ENCODE measurements at regions not wholly inside any gene's neighbourhood (a gene's known extent, or its start where the extent isn't known, plus 50 kb on each side); places are given as distances from the start of the nearest gene placed in this dataset.

DNA sequence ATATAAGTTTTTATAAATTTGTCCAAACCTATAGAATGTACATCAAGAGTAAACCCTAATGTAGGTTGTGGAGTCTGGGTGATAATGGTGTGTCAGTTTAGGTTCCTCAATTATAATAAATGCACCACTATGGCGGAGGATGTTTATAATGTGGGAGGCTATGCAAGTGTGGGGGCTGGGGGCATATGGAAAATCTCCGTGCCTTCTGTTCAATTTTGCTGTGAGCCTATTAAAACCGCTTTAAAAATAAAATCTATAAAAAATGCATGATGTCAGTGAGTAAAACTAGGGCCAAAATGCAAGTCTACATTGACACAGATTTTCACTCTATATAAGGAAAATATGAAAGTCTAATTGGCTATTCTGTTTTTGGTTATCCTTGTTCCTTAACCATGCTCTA is 774.9 kb upstream of the ALCAM start:
- H3K4me1 ChIP-seq (ENCODE audit: control insufficient read depth, insufficient read depth, low read length) = no peaks in the 10 kb centered on the region
- no peak overlapping the region for H3K9ac ChIP-seq (ENCODE audit: low read length)
- H3K27me3 ChIP-seq (ENCODE audit: control insufficient read depth, insufficient read depth, low read length) = no peaks in the 10 kb centered on the region
- H3K9me3 ChIP-seq (ENCODE audit: control insufficient read depth, insufficient read depth, low read depth, low read length) = no peaks in the 10 kb centered on the region
- no peak overlapping the region for H3K4me3 ChIP-seq (ENCODE audit: low read depth, low read length)
- H3K36me3 ChIP-seq (ENCODE audit: control insufficient read depth, insufficient read depth, low read length) = no peaks in the 10 kb centered on the region
- no peak overlapping the region for H3K27ac ChIP-seq (ENCODE audit: low read depth, low read length)

GRCh38 chr3:104594491-104594890 is 772.2 kb upstream of the ALCAM start:
- no peaks in the 10 kb centered on the region for H3K27me3 ChIP-seq (ENCODE audit: control insufficient read depth, insufficient read depth, low read length)
- no peaks in the 10 kb centered on the region for H3K4me1 ChIP-seq (ENCODE audit: control insufficient read depth, insufficient read depth, low read length)
- H3K36me3 ChIP-seq (ENCODE audit: control insufficient read depth, insufficient read depth, low read length) = no peaks in the 10 kb centered on the region
- no peak overlapping the region for H3K27ac ChIP-seq (ENCODE audit: low read depth, low read length)
- no peaks in the 10 kb centered on the region for H3K9me3 ChIP-seq (ENCODE audit: control insufficient read depth, insufficient read depth, low read depth, low read length)
- H3K4me3 ChIP-seq (ENCODE audit: low read depth, low read length) = no peak overlapping the region
- H3K9ac ChIP-seq (ENCODE audit: low read length) = no peak overlapping the region

DNA sequence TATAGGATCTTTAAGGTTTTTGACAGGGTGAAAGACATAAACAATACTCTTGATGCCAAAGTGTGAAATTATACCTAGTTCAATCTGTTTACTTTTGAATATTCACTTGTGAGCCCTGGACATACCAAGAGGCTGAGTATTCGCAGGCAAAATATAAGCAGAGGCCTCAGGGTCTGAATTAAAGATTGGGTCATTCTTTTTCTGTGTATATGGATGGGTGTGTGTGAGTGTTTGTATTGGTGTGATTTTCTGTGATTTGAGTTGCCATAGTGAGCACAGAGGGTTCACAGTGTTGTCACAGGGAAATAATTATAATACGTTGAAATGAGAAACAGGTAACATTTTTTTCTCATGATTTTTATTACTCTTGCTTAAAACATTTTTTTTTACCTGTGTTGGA is 770.7 kb upstream of the ALCAM start:
- Histone ChIP-seq H3K9ac (ENCODE audit: low read length) (no peak overlapping the region), H3K27ac (ENCODE audit: low read depth, low read length) (no peak overlapping the region), H3K36me3 (ENCODE audit: control insufficient read depth, insufficient read depth, low read length) (no peaks in the 10 kb centered on the region), H3K4me1 (ENCODE audit: control insufficient read depth, insufficient read depth, low read length) (no peaks in the 10 kb centered on the region), H3K4me3 (ENCODE audit: low read depth, low read length) (no peak overlapping the region), H3K9me3 (ENCODE audit: control insufficient read depth, insufficient read depth, low read depth, low read length) (no peaks in the 10 kb centered on the region), H3K27me3 (ENCODE audit: control insufficient read depth, insufficient read depth, low read length) (no peaks in the 10 kb centered on the region)

DNA sequence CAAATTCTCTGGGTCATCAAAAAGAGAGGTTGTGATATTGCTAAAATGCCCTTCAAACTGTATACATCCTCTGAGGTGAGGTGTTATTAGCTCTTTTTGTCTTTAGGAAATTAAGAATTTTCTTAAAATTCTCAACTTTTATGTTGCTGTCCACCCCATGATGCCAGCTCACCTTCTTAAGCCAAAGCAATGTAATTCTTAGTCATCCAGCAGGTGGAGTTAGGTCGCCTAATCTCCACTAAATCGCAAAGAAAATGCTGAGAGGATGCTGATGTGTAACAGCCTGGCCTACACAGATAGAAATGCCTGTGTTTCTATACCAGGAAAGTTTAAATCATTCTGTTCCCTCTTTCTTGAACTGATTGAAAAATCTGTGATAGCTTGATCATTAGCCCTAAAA is 770.2 kb upstream of the ALCAM start:
- Histone ChIP-seq H3K4me1 (ENCODE audit: control insufficient read depth, insufficient read depth, low read length) (no peaks in the 10 kb centered on the region), H3K36me3 (ENCODE audit: control insufficient read depth, insufficient read depth, low read length) (no peaks in the 10 kb centered on the region), H3K9ac (ENCODE audit: low read length) (no peak overlapping the region), H3K9me3 (ENCODE audit: control insufficient read depth, insufficient read depth, low read depth, low read length) (no peaks in the 10 kb centered on the region), H3K4me3 (ENCODE audit: low read depth, low read length) (no peak overlapping the region), H3K27me3 (ENCODE audit: control insufficient read depth, insufficient read depth, low read length) (no peaks in the 10 kb centered on the region), H3K27ac (ENCODE audit: low read depth, low read length) (no peak overlapping the region)

GRCh38 chr3:104598848-104599511 is 767.7 kb upstream of the ALCAM start:
- Histone ChIP-seq H3K4me1 (ENCODE audit: control insufficient read depth, insufficient read depth, low read length) (no peaks in the 10 kb centered on the region), H3K27me3 (ENCODE audit: control insufficient read depth, insufficient read depth, low read length) (no peaks in the 10 kb centered on the region), H3K36me3 (ENCODE audit: control insufficient read depth, insufficient read depth, low read length) (no peaks in the 10 kb centered on the region), H3K9ac (ENCODE audit: low read length) (no peak overlapping the region), H3K27ac (ENCODE audit: low read depth, low read length) (no peak overlapping the region), H3K9me3 (ENCODE audit: control insufficient read depth, insufficient read depth, low read depth, low read length) (no peaks in the 10 kb centered on the region), H3K4me3 (ENCODE audit: low read depth, low read length) (no peak overlapping the region)

- no peaks in the 10 kb centered on the region for H3K4me1 ChIP-seq (ENCODE audit: control insufficient read depth, insufficient read depth, low read length)
- no peak overlapping the region for H3K4me3 ChIP-seq (ENCODE audit: low read depth, low read length)
- H3K9ac ChIP-seq (ENCODE audit: low read length) = no peak overlapping the region
- H3K27ac ChIP-seq (ENCODE audit: low read depth, low read length) = no peak overlapping the region
- no peaks in the 10 kb centered on the region for H3K27me3 ChIP-seq (ENCODE audit: control insufficient read depth, insufficient read depth, low read length)
- H3K9me3 ChIP-seq (ENCODE audit: control insufficient read depth, insufficient read depth, low read depth, low read length) = peaks cover 4% of the 10 kb centered on the region; the same call in 1 of the 2 replicates
- no peaks in the 10 kb centered on the region for H3K36me3 ChIP-seq (ENCODE audit: control insufficient read depth, insufficient read depth, low read length)
Measured at GRCh38 chr3:104604326-104605010, 762.2 kb upstream of the ALCAM start.

DNA sequence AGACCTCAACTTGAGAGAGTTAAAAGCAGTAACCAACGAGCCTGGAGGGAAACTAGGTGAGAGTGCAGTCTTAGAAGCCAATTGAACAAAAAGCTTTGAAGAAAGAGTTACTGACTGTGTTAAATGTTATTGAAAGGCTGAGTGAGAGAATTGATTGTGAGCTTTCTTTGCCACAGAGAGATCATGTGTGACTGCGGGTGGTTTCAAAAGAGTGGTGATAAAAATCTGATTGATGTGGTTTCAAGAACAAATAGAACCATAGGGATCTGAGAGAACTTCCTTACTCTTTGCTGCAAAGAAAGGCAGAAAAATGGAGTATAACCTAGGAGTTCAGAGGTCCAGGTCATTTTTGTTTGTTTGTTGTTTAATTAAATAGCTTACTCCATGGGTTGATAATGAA is 759.9 kb upstream of the ALCAM start:
- Histone ChIP-seq H3K27ac (ENCODE audit: low read depth, low read length) (no peak overlapping the region), H3K36me3 (ENCODE audit: control insufficient read depth, insufficient read depth, low read length) (no peaks in the 10 kb centered on the region), H3K9ac (ENCODE audit: low read length) (no peak overlapping the region), H3K4me1 (ENCODE audit: control insufficient read depth, insufficient read depth, low read length) (no peaks in the 10 kb centered on the region), H3K4me3 (ENCODE audit: low read depth, low read length) (no peak overlapping the region), H3K27me3 (ENCODE audit: control insufficient read depth, insufficient read depth, low read length) (no peaks in the 10 kb centered on the region), H3K9me3 (ENCODE audit: control insufficient read depth, insufficient read depth, low read depth, low read length) (peaks cover 4% of the 10 kb centered on the region; the same call in 1 of the 2 replicates)

- H3K27ac ChIP-seq (ENCODE audit: low read depth, low read length) = no peak overlapping the region
Measured at GRCh38 chr3:104610730-104611652, 755.7 kb upstream of the ALCAM start.

GRCh38 chr3:104612218-104612617 is 754.5 kb upstream of the ALCAM start:
- no peak overlapping the region for H3K4me3 ChIP-seq (ENCODE audit: low read depth, low read length)
- H3K9me3 ChIP-seq (ENCODE audit: control insufficient read depth, insufficient read depth, low read depth, low read length) = peaks cover 4% of the 10 kb centered on the region; the same call in 1 of the 2 replicates
- no peaks in the 10 kb centered on the region for H3K27me3 ChIP-seq (ENCODE audit: control insufficient read depth, insufficient read depth, low read length)
- no peaks in the 10 kb centered on the region for H3K4me1 ChIP-seq (ENCODE audit: control insufficient read depth, insufficient read depth, low read length)
- no peak overlapping the region for H3K9ac ChIP-seq (ENCODE audit: low read length)
- H3K27ac ChIP-seq (ENCODE audit: low read depth, low read length) = no peak overlapping the region
- no peaks in the 10 kb centered on the region for H3K36me3 ChIP-seq (ENCODE audit: control insufficient read depth, insufficient read depth, low read length)

More at GRCh38 chr3:104610730-104611652, 755.7 kb upstream of the ALCAM start:
- H3K4me3 ChIP-seq (ENCODE audit: low read depth, low read length) = no peak overlapping the region
- no peaks in the 10 kb centered on the region for H3K36me3 ChIP-seq (ENCODE audit: control insufficient read depth, insufficient read depth, low read length)
- H3K9me3 ChIP-seq (ENCODE audit: control insufficient read depth, insufficient read depth, low read depth, low read length) = peaks cover 4% of the 10 kb centered on the region; the same call in 1 of the 2 replicates
- no peak overlapping the region for H3K9ac ChIP-seq (ENCODE audit: low read length)
- H3K4me1 ChIP-seq (ENCODE audit: control insufficient read depth, insufficient read depth, low read length) = no peaks in the 10 kb centered on the region
- H3K27me3 ChIP-seq (ENCODE audit: control insufficient read depth, insufficient read depth, low read length) = no peaks in the 10 kb centered on the region

- Histone ChIP-seq H3K9ac (ENCODE audit: low read length) (no peak overlapping the region), H3K4me3 (ENCODE audit: low read depth, low read length) (no peak overlapping the region), H3K9me3 (ENCODE audit: control insufficient read depth, insufficient read depth, low read depth, low read length) (no peaks in the 10 kb centered on the region), H3K27ac (ENCODE audit: low read depth, low read length) (no peak overlapping the region), H3K27me3 (ENCODE audit: control insufficient read depth, insufficient read depth, low read length) (no peaks in the 10 kb centered on the region), H3K4me1 (ENCODE audit: control insufficient read depth, insufficient read depth, low read length) (no peaks in the 10 kb centered on the region), H3K36me3 (ENCODE audit: control insufficient read depth, insufficient read depth, low read length) (no peaks in the 10 kb centered on the region)
Measured at GRCh38 chr3:104614564-104614963, 752.1 kb upstream of the ALCAM start.
